Right hindlimb (tissue), 1 donor: ENCODE measurements at regions not wholly inside any gene's neighbourhood (a gene's known extent, or its start where the extent isn't known, plus 50 kb on each side); places are given as distances from the start of the nearest gene placed in this dataset.

ENCODE experiments used
- DNase-seq: peaks from one replicate; pipeline ENCODE4 v3.0.0-alpha.2; 2018

DNA sequence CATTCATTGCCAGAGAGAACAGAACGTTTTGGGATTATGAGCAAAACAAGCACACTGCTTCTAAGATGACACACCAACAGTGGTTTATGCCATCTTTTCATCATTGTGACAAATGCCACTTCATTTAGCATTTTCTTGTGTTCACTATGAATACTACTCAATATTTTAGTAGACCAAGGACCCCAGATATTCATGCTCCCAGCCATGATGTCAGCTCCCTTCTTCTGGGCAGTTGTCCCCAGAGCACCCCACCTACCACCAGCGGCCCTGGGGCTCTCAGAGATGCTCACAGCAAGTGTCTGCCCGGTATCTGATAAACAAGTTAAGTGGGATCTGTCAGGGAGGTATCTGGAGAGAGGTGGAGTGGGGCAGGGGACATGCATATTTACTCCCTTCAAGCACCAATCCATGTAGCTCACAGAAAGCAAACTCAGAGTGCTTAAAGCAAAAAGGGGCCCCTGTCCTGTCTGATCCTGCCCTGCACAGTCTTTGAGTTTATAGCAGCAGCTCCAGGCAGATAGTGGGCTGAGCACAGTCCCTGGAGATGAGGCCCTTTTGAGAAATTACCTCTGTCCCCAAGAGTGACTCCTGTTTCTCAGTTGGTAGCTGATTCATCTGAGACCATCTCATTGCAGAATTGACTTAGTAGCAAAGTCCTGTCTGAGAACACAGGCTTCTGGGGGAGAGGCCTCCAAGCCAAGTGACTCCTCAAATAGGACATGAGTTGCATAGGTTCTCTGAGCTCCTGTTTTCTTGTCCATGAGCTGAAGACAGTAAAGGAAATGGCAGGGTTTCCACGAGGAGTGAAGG is 281.8 kb upstream of the KLF6 start:
- DNase-seq, result no peak

DNA sequence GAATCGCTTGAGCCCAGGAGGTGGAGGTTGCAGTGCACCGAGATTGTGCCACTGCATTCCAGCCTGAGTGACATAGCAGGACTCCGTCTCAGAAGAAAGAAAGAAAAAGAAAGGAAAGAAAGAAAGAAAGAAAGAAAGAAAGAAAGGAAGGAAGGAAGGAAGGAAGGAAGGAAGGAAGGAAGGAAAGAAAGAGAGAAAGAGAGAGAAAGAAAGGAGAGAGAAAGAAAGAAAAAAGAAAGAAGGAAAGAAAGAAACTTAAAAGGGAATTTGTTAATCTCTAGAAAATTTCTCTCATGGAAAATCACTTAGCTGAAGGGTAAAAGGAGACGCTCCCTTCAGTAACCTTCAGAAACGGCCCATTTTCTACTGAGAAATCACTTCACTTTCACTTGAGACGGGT is 279.5 kb upstream of the KLF6 start:
- DNase-seq, result no peak

DNA sequence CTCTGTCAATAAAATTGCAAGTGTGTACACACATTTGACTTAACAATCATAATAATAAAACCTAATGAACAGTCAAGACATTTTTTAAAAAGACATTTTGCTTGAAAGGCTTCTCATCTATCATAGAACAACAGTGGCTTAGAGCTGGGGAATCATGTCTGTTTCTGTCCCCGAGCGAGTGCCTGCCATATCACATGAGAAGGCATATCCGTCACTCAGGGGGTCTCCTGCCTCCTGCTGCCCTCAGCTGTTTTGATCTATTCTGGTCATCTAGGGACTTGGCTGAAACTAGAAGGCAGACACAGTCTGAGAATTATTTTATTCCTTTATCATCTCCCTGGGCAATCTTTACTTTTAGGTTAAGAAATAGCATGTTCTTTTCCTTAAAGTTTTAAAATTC is 278.7 kb upstream of the KLF6 start:
- DNase-seq, result no peak

DNA sequence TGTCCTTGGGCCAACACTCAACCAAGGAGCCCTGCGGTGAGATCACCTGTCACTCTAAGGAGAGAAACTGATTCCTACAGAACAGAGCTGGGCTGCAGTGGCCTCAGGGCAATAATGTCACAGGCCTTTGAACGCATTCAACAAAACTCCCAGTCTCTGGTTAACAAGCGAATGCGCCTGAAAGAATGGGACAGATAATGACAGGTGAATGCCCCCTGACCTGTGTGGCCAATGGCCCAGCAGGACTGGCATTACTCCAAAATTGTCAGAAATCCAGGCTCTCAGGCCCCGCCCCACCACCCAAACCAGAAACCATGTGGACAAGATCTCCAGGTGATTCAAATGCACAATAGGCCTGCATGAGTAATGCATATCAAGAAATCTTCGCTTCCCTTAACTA is 277.7 kb upstream of the KLF6 start:
- no peak for DNase-seq

DNA sequence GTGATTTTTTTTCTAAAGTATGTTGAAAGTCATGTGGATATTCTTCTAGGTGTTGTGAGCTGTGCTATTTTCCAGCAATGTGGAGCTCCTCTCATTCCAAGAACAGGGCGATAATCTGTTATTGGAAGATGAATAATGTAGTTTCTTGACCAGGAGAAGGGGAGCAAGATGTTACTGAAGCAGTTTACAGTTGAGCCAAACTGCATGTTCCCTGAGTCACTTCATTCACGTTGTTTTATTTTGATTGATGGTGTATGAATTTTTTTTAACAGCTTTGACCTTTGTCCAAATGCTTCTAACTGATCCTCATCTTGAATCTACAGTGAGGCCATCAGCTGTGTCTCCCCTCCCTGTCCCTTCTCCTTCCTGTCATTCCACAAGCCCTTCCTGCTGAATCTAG is 277.1 kb upstream of the KLF6 start:
- no peak for DNase-seq

DNA sequence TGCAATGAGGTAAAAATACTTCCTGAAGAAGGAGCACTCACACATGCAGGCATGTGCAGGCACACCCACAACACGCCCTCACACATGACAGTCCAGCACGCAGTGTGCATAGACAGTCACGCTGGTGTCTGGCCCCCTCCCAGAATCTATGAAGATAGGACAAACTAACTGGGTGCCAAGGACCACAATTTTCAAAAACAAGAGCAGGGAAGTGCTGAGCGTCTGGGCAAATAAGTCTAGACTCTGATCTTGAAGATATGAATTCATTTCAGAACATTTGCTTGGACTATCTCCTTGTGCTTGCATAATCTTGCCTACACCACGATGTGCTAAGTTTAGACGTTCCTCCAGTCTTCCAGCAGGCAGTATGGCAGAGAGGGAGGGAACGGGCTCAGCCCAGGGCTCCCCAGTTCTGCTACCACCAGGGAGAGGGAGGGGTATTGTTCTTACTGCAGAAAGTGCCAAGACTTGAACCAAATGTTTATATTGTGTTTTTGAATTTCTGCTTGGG is 276.5 kb upstream of the KLF6 start:
- DNase-seq, result no peak

DNA sequence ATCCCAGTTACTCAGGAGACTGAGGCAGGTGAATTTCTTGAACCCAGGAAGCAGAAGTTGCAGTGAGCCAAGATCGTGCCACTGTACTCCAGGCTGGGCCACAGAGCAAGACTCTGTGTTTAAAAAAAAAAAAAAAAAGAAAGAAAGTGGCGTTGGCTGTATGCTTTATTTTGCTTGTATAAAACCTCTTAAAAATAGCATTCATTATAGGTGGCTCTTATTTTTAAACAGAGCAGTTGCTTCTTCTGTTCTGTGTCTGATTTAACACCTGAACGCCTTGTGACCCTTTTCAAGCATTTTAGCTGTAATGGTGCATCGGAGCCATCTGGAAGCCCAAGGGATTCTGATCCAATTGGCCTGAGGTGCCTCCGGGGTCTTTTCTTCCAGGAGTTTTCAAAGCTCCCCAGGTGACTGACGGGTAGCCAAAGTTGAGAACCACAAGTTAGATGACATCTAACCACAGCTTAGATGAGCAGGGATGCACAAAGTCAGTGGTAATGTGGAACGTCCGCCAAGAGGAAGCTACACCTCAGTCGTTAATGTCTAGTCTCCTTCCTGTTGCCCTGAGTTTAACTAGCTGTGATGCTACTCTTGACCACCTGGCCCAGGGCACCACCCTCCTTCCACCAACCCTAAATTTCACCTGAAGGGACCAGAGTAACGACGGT is 274.6 kb upstream of the KLF6 start:
- DNase-seq, result no peak

DNA sequence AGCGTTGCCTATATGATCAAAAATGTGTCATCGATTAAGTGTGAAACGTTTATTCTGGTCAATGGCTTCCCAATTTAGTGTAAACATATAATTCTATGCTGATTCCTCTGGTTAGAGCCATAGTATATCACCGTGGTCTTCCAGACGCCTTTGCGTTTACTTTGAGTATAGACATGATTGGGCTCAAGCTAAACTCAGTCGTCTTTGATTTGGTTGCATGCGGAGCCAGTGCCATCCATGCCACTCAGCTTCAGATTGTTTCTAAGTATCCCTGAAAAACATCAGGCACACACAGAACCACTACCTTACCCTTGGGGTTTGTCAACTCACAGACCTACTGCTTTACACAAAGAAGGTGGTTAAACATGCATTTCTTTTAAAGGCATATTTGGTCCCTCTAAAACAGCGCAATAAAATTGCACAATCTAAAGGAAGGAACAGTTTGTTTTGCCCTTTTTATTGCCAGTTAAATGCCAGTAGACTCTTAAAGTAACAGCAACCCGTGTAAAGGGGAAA is 273.6 kb upstream of the KLF6 start:
- no peak for DNase-seq

DNA sequence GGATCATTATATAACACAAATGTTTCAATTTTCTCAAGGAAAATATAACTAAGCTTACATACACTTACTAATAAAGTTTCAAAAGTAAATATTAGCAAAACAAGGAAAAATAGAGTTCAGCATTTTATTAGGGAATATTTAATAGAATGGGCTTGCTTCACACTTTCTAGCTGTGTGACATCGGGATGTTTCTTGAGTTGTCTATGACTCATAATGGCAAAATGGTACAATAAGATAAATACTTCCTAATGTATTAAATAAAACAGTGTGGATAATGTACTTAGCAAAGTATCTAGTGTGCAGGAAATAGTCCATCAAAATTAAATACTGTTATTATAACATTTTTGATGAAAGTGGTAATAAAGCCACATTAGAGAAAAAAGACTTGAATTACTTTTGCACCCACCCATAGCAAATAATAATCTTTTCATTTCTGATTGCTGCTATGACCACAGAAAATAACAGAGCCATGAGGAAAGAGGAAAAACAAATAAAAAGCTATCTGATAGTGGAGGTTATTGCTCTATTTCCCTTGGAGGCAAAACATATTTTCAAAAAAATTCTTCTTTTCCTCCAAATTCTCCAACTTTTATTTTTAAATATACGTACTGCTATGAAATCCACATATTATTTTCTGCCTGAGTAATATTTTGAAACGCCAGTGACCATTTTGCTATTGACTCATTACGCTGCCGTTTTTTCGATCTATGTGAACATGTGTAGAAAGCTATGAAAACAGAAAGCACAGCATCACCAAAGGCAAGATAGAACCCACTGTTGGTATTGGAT is 272.9 kb upstream of the KLF6 start:
- no peak for DNase-seq

DNA sequence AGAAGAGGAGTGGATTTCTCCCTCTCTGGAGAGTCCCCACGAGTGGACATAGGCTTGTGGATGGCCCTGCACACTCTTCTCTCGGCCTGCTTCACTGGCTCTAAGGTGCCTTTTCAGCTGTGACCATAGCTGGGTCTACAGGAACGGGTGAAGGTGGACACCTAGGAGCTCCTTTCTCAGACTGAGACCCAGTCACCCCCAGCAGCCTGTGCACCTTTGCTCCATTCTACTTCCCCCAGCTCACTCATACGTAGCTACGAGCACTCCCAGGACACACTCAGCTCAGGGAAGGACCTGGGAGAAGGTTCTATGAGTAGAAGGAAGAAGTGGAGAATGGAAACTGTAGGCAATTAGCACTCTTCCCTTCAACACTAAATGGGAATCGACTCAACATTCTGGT is 272.0 kb upstream of the KLF6 start:
- DNase-seq, result no peak

DNA sequence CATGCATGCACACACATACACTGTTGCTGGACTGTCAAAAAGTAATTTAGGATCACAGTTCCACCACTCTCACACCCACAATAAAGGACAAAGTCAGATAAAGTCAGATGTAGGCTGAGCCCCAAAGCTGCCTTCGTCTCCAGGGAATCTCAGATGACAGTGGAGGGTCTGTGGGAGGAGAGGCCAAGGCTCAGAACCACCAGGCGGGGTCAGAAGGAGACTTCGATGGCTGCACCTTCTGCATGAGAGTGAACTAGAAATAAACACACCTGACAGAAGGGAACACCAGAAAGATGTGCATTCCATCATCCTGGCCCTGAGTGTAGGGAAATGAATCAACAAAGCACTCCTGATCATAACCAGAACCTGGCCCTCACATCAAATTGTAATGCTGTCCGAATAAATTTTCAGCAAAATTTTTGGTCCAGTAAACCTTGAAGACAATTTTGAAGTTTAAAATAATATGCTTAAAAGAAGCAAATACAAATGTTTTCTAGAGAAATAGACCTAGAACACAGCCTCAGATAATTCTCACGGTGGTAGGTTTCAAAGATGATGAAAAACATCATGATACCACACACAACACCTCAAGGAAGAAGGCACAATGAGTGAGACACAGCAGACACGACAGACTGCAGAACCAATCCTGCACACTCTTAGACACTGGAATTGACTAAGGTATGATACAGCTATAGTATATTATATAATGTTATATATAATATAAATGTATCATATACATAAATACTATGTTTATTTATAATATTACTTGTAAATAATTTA is 269.8 kb upstream of the KLF6 start:
- DNase-seq, result no peak

DNA sequence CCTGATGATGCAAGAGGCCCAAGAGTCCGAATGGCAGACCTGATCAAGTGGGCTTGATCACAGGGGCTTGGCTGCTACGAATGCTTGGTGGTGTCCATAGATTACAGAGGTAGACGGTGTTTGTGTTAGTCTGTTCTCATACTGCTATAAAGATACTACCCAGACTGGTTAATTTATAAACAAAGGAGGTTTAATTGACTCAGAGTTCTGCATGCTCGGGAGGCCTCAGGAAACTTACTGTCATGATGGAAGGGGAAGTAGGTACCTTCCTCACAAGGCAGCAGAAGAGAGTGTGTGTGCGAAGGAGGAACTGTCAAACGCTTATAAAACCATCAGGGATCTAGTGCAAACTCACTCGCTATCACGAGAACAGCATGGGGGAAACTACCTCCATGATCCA is 268.9 kb upstream of the KLF6 start:
- DNase-seq, result no peak

DNA sequence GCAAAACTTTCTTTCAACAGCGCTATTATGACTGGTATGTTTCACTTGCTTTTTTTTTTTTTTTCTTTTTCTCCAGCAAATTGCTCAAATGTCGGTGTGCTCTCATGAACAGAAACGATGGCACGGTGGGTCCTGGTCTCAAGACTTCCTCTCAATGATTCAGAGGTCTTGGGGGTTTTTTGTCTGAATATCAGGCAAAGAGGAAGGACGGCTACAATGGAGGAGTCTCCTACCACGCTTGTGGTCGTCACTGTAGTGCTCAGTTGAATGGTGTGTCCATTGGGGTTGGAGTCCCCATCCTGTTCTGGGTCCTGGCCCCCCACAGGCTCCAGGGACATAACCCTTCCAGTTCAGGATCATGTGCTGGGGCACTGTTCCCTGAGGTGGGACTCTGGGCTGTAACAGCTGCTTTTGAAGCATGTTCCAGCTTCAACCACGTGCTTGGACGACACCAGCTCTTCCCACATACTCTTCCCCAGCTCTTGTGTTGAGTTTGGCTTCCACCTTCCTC is 266.7 kb upstream of the KLF6 start:
- DNase-seq, result no peak

DNA sequence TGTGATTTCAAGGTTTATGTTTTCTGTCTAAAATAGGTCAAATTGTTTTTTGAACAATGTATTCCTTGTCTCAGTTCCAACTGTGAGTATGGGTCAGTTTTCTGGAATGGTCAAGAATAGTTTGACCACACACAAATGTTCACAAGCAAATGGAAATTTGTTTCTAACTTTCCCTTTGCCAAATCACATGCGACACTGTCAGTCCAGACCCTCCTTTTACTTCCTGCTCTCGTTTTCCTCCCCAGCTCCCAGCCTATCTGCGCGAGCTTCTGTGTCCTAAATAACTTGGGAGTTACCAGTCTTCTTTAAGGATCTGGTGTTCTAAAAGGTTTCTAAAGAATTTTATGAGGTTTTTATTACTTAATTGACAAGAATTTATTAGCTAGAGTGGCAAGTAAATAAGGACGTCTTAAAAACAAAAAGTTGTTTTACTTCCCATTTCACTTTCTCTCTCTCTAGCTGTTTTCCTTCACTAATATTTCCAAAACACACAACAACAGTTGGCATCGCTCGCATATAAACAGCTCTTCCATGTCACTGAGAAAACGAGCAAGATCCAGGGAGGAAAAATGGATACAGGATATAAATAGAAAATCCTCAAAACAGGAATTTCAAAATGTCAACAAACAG is 266.1 kb upstream of the KLF6 start:
- DNase-seq, result no peak

DNA sequence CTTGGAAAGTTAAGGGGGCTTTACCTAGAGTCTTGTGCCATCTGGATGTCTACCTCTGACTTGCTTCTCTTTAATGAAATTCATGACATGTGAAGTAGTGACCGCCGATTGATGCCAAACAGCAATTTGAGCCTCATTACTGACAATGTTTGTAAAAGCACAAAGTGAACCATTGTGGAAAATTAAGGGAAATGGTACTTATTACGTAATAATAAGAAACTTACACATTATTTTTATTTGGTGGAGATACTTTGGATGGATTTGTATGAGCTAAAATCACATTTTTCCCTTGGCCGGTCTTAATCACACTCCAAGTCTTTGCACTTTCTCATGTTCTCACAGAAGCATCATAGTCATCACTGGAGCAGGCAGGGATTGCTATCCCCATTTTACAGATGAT is 265.1 kb upstream of the KLF6 start:
- no peak for DNase-seq

DNA sequence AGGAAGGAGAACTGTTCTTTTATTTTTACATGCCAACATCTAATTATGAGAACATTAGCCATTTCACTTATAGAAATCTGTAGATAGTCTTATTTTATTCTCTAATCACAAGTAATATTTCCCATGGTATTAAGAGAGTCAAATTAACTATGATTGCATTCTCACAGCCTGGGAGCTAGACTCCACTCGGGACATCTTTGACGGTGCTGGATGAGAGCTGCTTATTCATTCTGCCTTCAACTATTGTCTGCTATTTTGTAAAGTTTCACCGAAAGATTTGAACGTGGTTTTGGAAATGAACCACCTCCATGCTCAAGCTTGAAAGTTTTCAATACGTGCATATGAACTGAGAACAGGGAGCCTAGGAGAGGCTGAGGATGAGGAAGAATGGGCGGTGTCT is 264.3 kb upstream of the KLF6 start:
- no peak for DNase-seq

DNA sequence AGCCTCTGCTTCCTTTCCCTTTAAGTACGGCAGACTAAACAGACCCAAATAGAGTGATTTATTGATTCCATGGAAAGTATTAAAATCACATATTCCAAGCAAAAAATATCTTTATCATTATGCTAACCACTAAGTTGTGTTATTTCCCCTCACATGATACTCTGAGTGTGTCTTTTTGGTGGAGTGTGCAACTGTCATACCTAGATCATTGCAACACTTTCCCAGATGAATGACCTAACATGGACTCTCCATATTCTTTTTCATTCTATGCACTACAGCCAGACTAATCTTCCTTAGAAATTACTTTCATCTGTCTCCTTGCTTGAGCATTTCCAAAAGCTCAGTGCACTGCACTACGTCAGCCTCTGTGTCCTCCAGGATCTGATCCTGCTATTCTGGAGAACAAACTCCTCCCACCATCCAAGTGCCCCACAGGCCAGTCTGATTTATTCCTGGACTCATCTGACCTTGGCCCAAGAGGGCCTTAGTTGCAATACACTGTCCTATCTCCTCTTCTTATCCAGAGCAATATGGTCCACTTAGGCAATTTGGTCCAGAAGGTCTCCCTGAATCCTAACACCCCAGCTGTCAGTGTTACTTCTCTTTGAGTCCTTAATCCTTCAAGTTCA is 263.3 kb upstream of the KLF6 start:
- no peak for DNase-seq

DNA sequence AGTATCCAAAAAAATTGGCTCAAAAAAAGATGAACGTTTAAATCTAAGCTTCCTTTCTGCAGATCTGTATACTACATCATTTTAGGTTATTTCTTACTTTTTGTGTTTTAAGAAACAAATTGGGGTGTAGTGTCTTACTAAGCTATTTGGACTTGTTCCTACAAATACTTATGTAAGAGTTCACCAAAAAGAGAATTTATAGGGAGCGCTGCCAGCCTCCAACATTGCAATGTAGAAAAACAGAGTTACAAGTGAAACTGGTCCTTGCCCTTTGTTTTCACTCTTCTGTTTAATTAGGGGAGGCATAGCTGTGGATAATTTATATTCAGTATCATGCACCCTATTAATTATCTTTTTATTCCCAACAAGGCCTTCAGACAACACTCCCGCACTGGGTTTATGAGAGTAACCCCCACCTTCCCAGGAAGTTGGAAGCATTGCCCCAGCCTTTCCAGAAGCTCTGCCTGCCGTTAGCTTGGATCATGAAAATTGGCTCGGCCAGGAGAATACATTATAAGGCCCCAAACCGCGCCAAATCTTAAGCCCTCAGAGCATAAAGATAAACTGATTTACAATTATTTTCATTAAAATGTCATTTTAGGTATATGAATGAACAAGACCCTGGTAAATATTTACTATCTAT is 261.8 kb upstream of the KLF6 start:
- no peak for DNase-seq

DNA sequence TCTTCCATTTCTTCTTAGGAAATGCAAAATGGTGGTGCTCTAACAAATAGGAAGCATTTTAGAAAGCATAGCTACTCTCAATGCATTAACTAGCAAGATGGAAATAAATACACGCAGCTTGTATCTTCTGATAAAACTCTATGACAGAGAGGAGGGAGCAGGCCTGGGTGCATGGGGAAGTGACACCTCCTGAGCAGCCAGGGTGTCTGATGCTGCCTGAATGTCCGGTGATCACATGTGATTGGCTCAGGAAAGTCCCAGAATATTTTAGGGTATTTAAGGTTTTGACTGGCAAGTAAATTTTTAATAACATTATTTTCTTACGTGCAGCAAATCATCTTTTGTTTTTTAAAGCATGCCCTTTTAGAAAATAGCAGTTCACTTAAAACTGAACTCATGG is 261.0 kb upstream of the KLF6 start:
- DNase-seq, result no peak

DNA sequence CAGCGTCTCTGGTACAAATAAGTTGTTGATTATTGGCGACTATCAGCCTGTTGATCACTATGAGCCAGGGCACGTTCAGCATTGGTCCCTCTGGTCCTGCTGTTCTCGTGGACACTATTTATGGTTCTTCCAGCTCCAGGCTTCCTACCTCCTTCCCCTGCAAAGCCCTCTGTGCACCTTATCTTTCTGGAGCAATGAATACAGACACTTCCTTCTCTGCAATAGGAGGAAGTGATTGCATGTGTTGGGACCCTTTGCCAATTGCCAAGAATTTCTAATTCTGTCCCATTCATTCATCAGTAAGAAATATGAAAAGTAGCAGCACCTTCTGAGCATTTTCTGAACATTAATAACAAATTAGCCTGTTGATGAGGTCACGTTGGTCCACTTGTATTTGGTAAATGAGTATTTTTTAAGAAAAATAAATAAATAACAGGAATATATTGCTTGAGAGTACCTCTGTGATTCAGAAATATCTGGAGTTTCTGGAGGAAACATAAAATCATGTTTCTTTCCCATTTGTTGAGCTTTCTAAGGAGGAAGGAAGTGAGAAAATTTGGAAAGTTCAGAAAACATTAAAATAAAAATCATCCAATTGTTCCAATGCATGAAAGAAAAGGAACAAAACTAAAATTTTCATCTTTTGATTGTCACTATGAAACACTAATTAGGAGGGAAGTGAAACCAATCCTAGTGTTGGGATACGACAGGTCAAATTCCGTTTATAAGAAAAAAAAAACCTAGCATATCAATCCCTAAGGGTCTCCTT is 259.1 kb upstream of the KLF6 start:
- DNase-seq, result no peak
